Osteocyte (in vitro differentiated cells): ENCODE measurements at regions not wholly inside any gene's neighbourhood (a gene's known extent, or its start where the extent isn't known, plus 50 kb on each side); places are given as distances from the start of the nearest gene placed in this dataset.

ENCODE experiments used
- DNase-seq: peaks from one replicate; pipeline ENCODE4 v3.0.0; 2021; ENCODE audit warnings: mixed read lengths; ENCODE audit not compliant: unreplicated experiment; ENCODE audit errors: extremely low spot score
- H3K27ac Mint-ChIP-seq: one replicate; pipeline ENCODE4 v1.8.0; 2021; ENCODE audit warnings: mild to moderate bottlenecking, mixed read lengths; ENCODE audit not compliant: unreplicated experiment
- H3K27me3 Mint-ChIP-seq: one replicate; pipeline ENCODE4 v1.8.0; 2021; ENCODE audit warnings: mixed read lengths; ENCODE audit not compliant: unreplicated experiment
- H3K36me3 Mint-ChIP-seq: one replicate; pipeline ENCODE4 v1.8.0; 2021; ENCODE audit warnings: mixed read lengths; ENCODE audit not compliant: unreplicated experiment
- H3K4me1 Mint-ChIP-seq: one replicate; pipeline ENCODE4 v1.8.0; 2021; ENCODE audit warnings: mixed read lengths; ENCODE audit not compliant: unreplicated experiment
- H3K4me3 Mint-ChIP-seq: one replicate; pipeline ENCODE4 v1.8.0; 2021; ENCODE audit warnings: mild to moderate bottlenecking, moderate library complexity, mixed read lengths; ENCODE audit not compliant: unreplicated experiment
- H3K9me3 Mint-ChIP-seq: one replicate; pipeline ENCODE4 v1.8.0; 2021; ENCODE audit warnings: mixed read lengths; ENCODE audit not compliant: unreplicated experiment
- CTCF ChIP-seq: fragments of 200-600 bp; sonication (generic); IDR thresholded peaks from 2 replicates; pipeline ENCODE4 v1.5.0; 2021; ENCODE audit warnings: antibody characterized with exemption, mild to moderate bottlenecking, moderate library complexity

DNA sequence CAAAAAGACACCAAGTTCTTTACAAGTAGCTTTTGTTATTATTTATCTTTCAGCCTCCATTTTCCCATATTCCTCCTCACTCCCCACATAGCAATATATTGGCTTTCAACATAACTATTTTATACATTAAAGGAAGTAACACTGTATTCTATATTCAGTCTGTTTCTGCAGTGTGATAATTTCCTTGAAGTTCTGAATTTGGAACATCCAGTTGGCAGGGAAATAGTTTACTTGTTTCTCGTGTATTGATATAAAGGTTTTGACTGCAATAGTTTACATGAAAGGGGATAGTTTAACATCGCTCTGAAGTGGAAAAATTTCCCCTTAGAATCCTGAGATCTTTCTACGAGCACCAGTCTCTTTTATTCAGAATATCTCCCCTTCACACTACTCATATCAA, 341.5 kb upstream of the ANO3 start:
- Mint-ChIP-seq H3K9me3 (no peaks in the 10 kb centered on the region), H3K27ac (no peak overlapping the region), H3K27me3 (no peaks in the 10 kb centered on the region), H3K4me1 (no peaks in the 10 kb centered on the region), H3K36me3 (no peaks in the 10 kb centered on the region), H3K4me3 (no peak overlapping the region)
- no peak for TF ChIP-seq CTCF
- DNase-seq: no peak

DNA sequence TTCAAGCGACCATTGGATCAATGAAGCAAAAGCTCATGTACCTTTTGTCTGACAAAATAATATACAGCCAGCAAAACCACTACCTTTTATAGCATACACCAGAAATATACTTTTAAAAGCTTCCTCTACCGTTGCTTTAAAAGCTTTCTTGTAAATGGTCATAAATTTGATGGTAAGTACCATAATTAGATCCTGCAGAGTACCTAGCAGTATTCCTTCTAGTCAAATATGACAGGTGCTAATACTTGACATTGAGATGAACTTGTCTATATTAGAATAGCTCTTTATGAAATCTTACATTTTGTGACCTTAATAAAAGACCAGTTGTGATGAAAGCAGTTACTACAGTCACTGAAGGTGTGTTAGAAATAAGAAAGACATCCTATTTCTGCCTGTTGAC, 340.5 kb upstream of the ANO3 start:
- H3K36me3 Mint-ChIP-seq: no peaks in the 10 kb centered on the region
- H3K9me3 Mint-ChIP-seq: no peaks in the 10 kb centered on the region
- DNase-seq: no peak
- H3K4me3 Mint-ChIP-seq: no peak overlapping the region
- TF ChIP-seq CTCF: no peak
- H3K27ac Mint-ChIP-seq: no peak overlapping the region
- no peaks in the 10 kb centered on the region for H3K27me3 Mint-ChIP-seq
- no peaks in the 10 kb centered on the region for H3K4me1 Mint-ChIP-seq

- TF ChIP-seq CTCF: no peak
- no peak for DNase-seq
- H3K27ac Mint-ChIP-seq: no peak overlapping the region
- H3K9me3 Mint-ChIP-seq: no peaks in the 10 kb centered on the region
- H3K4me3 Mint-ChIP-seq: no peak overlapping the region
- no peaks in the 10 kb centered on the region for H3K36me3 Mint-ChIP-seq
- H3K4me1 Mint-ChIP-seq: no peaks in the 10 kb centered on the region
- no peaks in the 10 kb centered on the region for H3K27me3 Mint-ChIP-seq
Observed at GRCh38 chr11:25992294-25992693, 339.6 kb upstream of the ANO3 start.

DNA sequence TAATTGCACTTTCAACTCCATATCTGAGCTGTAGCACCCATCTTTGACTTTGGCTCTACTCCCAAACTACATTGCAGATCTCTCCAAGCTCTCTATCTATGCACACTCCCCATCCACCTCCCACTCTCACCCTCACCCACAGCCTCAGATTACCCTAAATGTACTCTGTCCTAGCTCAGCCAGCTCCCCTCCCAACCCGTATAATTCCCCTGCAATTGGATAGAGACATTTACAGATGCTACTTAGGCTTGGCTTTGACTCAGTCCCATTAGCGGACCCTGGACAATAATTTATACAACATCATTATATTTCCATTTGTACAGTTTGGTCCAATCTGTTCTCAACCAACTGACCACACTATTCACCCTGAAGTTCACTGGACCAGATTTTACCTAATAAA, 338.9 kb upstream of the ANO3 start:
- no peak overlapping the region for H3K27ac Mint-ChIP-seq
- H3K27me3 Mint-ChIP-seq: no peaks in the 10 kb centered on the region
- H3K36me3 Mint-ChIP-seq: no peaks in the 10 kb centered on the region
- H3K9me3 Mint-ChIP-seq: no peaks in the 10 kb centered on the region
- H3K4me1 Mint-ChIP-seq: no peaks in the 10 kb centered on the region
- TF ChIP-seq CTCF: no peak
- no peak for DNase-seq
- H3K4me3 Mint-ChIP-seq: no peak overlapping the region

- Mint-ChIP-seq H3K4me1 (no peaks in the 10 kb centered on the region), H3K27ac (no peak overlapping the region), H3K9me3 (no peaks in the 10 kb centered on the region), H3K36me3 (no peaks in the 10 kb centered on the region), H3K27me3 (peaks cover 2% of the 10 kb centered on the region), H3K4me3 (no peak overlapping the region)
- TF ChIP-seq CTCF: no peak
- DNase-seq: no peak
Observed at GRCh38 chr11:26011474-26011873, 320.5 kb upstream of the ANO3 start.
